Endothelial cell of umbilical vein (primary cell): ENCODE measurements at regions not wholly inside any gene's neighbourhood (a gene's known extent, or its start where the extent isn't known, plus 50 kb on each side); places are given as distances from the start of the nearest gene placed in this dataset.

ENCODE experiments used
- BruUV-seq: library from RNA; stranded (reverse); fragments of 400-500 nt; replicated peaks from 2 replicates; lab custom pipeline; 2021; lab: Mats Ljungman, UMichigan
- CTCF ChIA-PET: fragments of 300-600, 350-600 bp; sonication (Branson Sonifier 250); formaldehyde crosslinking; loops from one replicate; lab custom pipeline; 2021; ENCODE audit warnings: antibody characterized with exemption, inconsistent platforms; lab: Charles Lee
- POLR2A ChIA-PET: fragments of 300-600, 350-600 bp; sonication (Branson Sonifier 250); formaldehyde crosslinking; loops from one replicate; lab custom pipeline; 2021; ENCODE audit warnings: antibody characterized with exemption, inconsistent platforms; lab: Charles Lee
- DNase-seq: peaks from one replicate; pipeline ENCODE4 v3.0.0-alpha.2; 2011; ENCODE audit warnings: low read depth, low spot score
- FAIRE-seq: peaks from 2 replicates; lab custom pipeline; 2011; peaks lifted over from hg19 to GRCh38; lab: Jason Lieb, UNC
- H2AFZ ChIP-seq: 2 replicates; pipeline ENCODE4 v1.6.0; 2012; ENCODE audit warnings: low read depth, low read length, control low read depth, inconsistent platforms
- H3K27ac ChIP-seq: 2 replicates; pipeline ENCODE4 v1.5.1; 2011; ENCODE audit warnings: low read depth, mild to moderate bottlenecking, control low read depth, low read length, moderate library complexity; ENCODE audit not compliant: insufficient read depth
- H3K27me3 ChIP-seq, 2 experiments: 2 replicates each; pipeline versions ENCODE4 v1.6.0 to v1.6.1; 2011; ENCODE audit warnings: low read length in 2 of 2, mixed read lengths in 1 of 2; ENCODE audit not compliant: control insufficient read depth in 2 of 2, insufficient read depth in 2 of 2
- H3K36me3 ChIP-seq, 2 experiments: 2 replicates in 1 of 2; 3 replicates in 1 of 2; pipeline ENCODE4 v1.5.1; 2011; ENCODE audit warnings: low read length in 2 of 2, mild to moderate bottlenecking in 1 of 2, moderate library complexity in 1 of 2; ENCODE audit not compliant: control insufficient read depth in 2 of 2, insufficient read depth in 2 of 2; ENCODE audit errors: extremely low read depth in 1 of 2
- H3K4me1 ChIP-seq: 3 replicates; pipeline ENCODE4 v1.5.1; 2011; ENCODE audit warnings: mild to moderate bottlenecking, low read length; ENCODE audit not compliant: control insufficient read depth, insufficient read depth; ENCODE audit errors: extremely low read depth
- H3K4me2 ChIP-seq: 2 replicates; pipeline ENCODE4 v1.6.1; 2011; ENCODE audit warnings: low read length, control low read depth, mixed read lengths; ENCODE audit not compliant: insufficient read depth
- H3K4me3 ChIP-seq, 3 experiments: fragments of 200-600 bp in 1 of 3; sonication (generic), shearing (Covaris generic) in 1 of 3; replicated peaks in 1 of 3; 2 replicates each; pipeline ENCODE4 v1.5.1; 2011 to 2016; ENCODE audit warnings: control low read depth in 3 of 3, low read length in 3 of 3, mild to moderate bottlenecking in 2 of 3, inconsistent platforms in 1 of 3, low read depth in 1 of 3, moderate library complexity in 1 of 3; ENCODE audit not compliant: insufficient read depth in 1 of 3
- H3K79me2 ChIP-seq: 2 replicates; pipeline ENCODE4 v1.6.0; 2012; ENCODE audit warnings: low read length, inconsistent platforms; ENCODE audit not compliant: control insufficient read depth, insufficient read depth
- H3K9ac ChIP-seq: replicated peaks from 2 replicates; pipeline ENCODE3; 2011; ENCODE audit warnings: low read length, control low read depth; ENCODE audit not compliant: insufficient read depth; ENCODE audit errors: extremely low read depth
- H3K9me1 ChIP-seq: replicated peaks from 3 replicates; pipeline ENCODE4 v1.6.0; 2011; ENCODE audit warnings: mild to moderate bottlenecking, low read length; ENCODE audit not compliant: control insufficient read depth, insufficient read depth; ENCODE audit errors: extremely low read depth
- H3K9me3 ChIP-seq: replicated peaks from 2 replicates; pipeline ENCODE4 v1.5.1; 2012; ENCODE audit warnings: low read length, inconsistent platforms; ENCODE audit not compliant: control insufficient read depth, insufficient read depth
- H4K20me1 ChIP-seq: replicated peaks from 2 replicates; pipeline ENCODE3; 2011; ENCODE audit warnings: mild to moderate bottlenecking, low read length; ENCODE audit not compliant: control insufficient read depth, insufficient read depth; ENCODE audit errors: extremely low read depth
- EZH2 ChIP-seq: IDR thresholded peaks from 2 replicates; pipeline ENCODE4 v1.6.1; 2012; ENCODE audit warnings: borderline replicate concordance, low read depth, mild to moderate bottlenecking, moderate library complexity, low read length, inconsistent platforms; ENCODE audit not compliant: severe bottlenecking
- FOS ChIP-seq: IDR thresholded peaks from 2 replicates; pipeline ENCODE4 v1.6.1; 2011; ENCODE audit warnings: mild to moderate bottlenecking, low read length, moderate library complexity, borderline replicate concordance; ENCODE audit not compliant: insufficient read depth
- GATA2 ChIP-seq: IDR thresholded peaks from 2 replicates; pipeline ENCODE4 v1.7.0; 2011; ENCODE audit warnings: low read depth, mild to moderate bottlenecking, moderate library complexity, mixed read lengths, low read length; ENCODE audit not compliant: insufficient read length, insufficient read depth
- JUN ChIP-seq: IDR thresholded peaks from 2 replicates; pipeline ENCODE4 v1.6.1; 2011; ENCODE audit warnings: borderline replicate concordance, low read depth; ENCODE audit not compliant: insufficient read length, insufficient read depth
- MYC ChIP-seq: IDR thresholded peaks from one replicate; pipeline ENCODE4 v1.6.1; 2011; ENCODE audit warnings: mild to moderate bottlenecking, low read depth, low read length
- POLR2A ChIP-seq: IDR thresholded peaks from 2 replicates; pipeline ENCODE4 v1.6.1; 2012; ENCODE audit warnings: low read depth, mild to moderate bottlenecking, control low read depth, low read length
- POLR2AphosphoS5 ChIP-seq: IDR thresholded peaks from 2 replicates; pipeline ENCODE4 v1.6.1; 2012; ENCODE audit warnings: low read depth, mild to moderate bottlenecking, control low read depth, low read length, moderate library complexity; ENCODE audit not compliant: insufficient read depth
- dilution Hi-C: fragments of 300-500 bp; cut with MboI; formaldehyde crosslinking; loops from one replicate; pipeline ENCODE4 v1.15.0; 2019; ENCODE audit warnings: low sequenced_read_pairs; ENCODE audit not compliant: extremely low pct_ligation_motif_present
- intact Hi-C: fragments of 100-400 bp; cut with micrococcal nuclease; formaldehyde crosslinking; loops from one replicate; pipeline ENCODE4 v1.10.0; 2022
- TF ChIP-seq, protein P1 (sequence below), 2 donors: IDR thresholded peaks; 1 replicate in 1 of 2; 2 replicates in 1 of 2; pipeline ENCODE4 v1.5.1; 2011; ENCODE audit warnings: low read length in 2 of 2, mild to moderate bottlenecking in 2 of 2, moderate library complexity in 2 of 2, control low read depth in 1 of 2, inconsistent platforms in 1 of 2, low read depth in 1 of 2; ENCODE audit not compliant: insufficient read depth in 1 of 2; ENCODE audit errors: extremely low read depth in 1 of 2
- TF ChIP-seq, protein P2 (sequence below): IDR thresholded peaks from 2 replicates; pipeline ENCODE4 v1.6.1; 2011; ENCODE audit not compliant: insufficient read depth, insufficient read length

- Histone ChIP-seq H3K27me3 (no peaks in the 10 kb centered on the region), H3K27ac (no peak overlapping the region), H3K4me3 (no peak overlapping the region), H2AFZ (no peak overlapping the region), H3K9me3 (no peaks in the 10 kb centered on the region), H3K9me1 (no peaks in the 10 kb centered on the region), H3K4me1 (peaks cover 6% of the 10 kb centered on the region), H4K20me1 (no peaks in the 10 kb centered on the region), H3K4me2 (no peak overlapping the region), H3K9ac (no peak overlapping the region), H3K79me2 (no peaks in the 10 kb centered on the region), H3K36me3 (no peaks in the 10 kb centered on the region)
- ChIA-PET CTCF (interaction anchor here (1.3 to 9.5 kb wide), 5 partner anchors 120 to 1982 kb away, joined by 3 to 183 read pairs (median 6); no protein-coding TSS in a partner anchor), POLR2A (no interaction called here)
- FAIRE-seq, result no peak
- intact Hi-C loops, result loop anchor here (10.0 kb wide), 4 partner anchors 420 to 950 kb away; no protein-coding TSS in a partner anchor
- BruUV-seq, result no TSS peak
- TF ChIP-seq EZH2, result no peak
- TF ChIP-seq, protein P1, sequence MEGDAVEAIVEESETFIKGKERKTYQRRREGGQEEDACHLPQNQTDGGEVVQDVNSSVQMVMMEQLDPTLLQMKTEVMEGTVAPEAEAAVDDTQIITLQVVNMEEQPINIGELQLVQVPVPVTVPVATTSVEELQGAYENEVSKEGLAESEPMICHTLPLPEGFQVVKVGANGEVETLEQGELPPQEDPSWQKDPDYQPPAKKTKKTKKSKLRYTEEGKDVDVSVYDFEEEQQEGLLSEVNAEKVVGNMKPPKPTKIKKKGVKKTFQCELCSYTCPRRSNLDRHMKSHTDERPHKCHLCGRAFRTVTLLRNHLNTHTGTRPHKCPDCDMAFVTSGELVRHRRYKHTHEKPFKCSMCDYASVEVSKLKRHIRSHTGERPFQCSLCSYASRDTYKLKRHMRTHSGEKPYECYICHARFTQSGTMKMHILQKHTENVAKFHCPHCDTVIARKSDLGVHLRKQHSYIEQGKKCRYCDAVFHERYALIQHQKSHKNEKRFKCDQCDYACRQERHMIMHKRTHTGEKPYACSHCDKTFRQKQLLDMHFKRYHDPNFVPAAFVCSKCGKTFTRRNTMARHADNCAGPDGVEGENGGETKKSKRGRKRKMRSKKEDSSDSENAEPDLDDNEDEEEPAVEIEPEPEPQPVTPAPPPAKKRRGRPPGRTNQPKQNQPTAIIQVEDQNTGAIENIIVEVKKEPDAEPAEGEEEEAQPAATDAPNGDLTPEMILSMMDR (IDR thresholded peaks at IDR 0.05; ENCODE audit: extremely low read depth in 1 of 2, insufficient read depth in 1 of 2, low read depth in 1 of 2, low read length in 2 of 2), result no peak
- no peak for TF ChIP-seq POLR2AphosphoS5
- TF ChIP-seq, protein P2, sequence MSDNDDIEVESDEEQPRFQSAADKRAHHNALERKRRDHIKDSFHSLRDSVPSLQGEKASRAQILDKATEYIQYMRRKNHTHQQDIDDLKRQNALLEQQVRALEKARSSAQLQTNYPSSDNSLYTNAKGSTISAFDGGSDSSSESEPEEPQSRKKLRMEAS, result no peak
- no peak for TF ChIP-seq JUN
- TF ChIP-seq GATA2, result no peak
- TF ChIP-seq POLR2A, result no peak
- no peak for TF ChIP-seq FOS
- TF ChIP-seq MYC, result no peak
- dilution Hi-C loops, result no loop called here
- no peak for DNase-seq
These were observed 72.9 kb upstream of the PMFBP1 start for GRCh38 chr16:72244853-72245252.
